PC-9 (cell line): ENCODE measurements at regions not wholly inside any gene's neighbourhood (a gene's known extent, or its start where the extent isn't known, plus 50 kb on each side); places are given as distances from the start of the nearest gene placed in this dataset.

Experiments used
- BruUV-seq: library from RNA; stranded (reverse); fragments of 400-500 nt; replicated peaks from 2 replicates; lab custom pipeline; 2021; lab: Mats Ljungman, UMichigan
- CTCF ChIA-PET: fragments of 300-600 bp; sonication (Branson Sonifier 250); formaldehyde crosslinking; loops from one replicate; lab custom pipeline; 2022; ENCODE audit warnings: antibody characterized with exemption; lab: Charles Lee
- POLR2A ChIA-PET: fragments of 300-600 bp; sonication (Branson Sonifier 250); formaldehyde crosslinking; loops from one replicate; lab custom pipeline; 2022; ENCODE audit warnings: antibody characterized with exemption; ENCODE audit not compliant: unreplicated experiment; lab: Charles Lee
- DNase-seq, 2 experiments: peaks; one replicate each; pipeline versions ENCODE4 v3.0.0 to v3.0.0-alpha.2; 2015 to 2022; ENCODE audit warnings: mixed read lengths in 1 of 2
- H2AFZ ChIP-seq: fragments of 200-600 bp; sonication (generic); 2 replicates; pipeline ENCODE4 v1.8.1; 2017; ENCODE audit warnings: antibody characterized with exemption
- H3F3A ChIP-seq: fragments of 200-600 bp; sonication (generic); 2 replicates; pipeline ENCODE4 v1.8.1; 2017; ENCODE audit warnings: antibody characterized with exemption, mild to moderate bottlenecking, low read depth; ENCODE audit not compliant: insufficient read depth
- H3K27ac ChIP-seq: fragments of 200-600 bp; sonication (generic); 2 replicates; pipeline ENCODE4 v1.6.1; 2016; ENCODE audit warnings: mixed run types
- H3K27me3 ChIP-seq: fragments of 200-600 bp; sonication (generic); 2 replicates; pipeline ENCODE4 v1.6.1; 2016; ENCODE audit warnings: low read depth, mixed run types; ENCODE audit not compliant: insufficient read depth
- H3K36me3 ChIP-seq: fragments of 200-600 bp; sonication (generic); 2 replicates; pipeline ENCODE4 v1.6.1; 2016; ENCODE audit warnings: low read depth, mixed run types
- H3K4me1 ChIP-seq: fragments of 200-600 bp; sonication (generic); replicated peaks from 2 replicates; pipeline ENCODE4 v1.6.1; 2016; ENCODE audit warnings: mixed run types; ENCODE audit not compliant: insufficient read depth
- H3K4me2 ChIP-seq: fragments of 200-600 bp; sonication (generic); 2 replicates; pipeline ENCODE4 v1.6.1; 2017; ENCODE audit warnings: mixed run types
- H3K4me3 ChIP-seq: fragments of 200-600 bp; sonication (generic); 2 replicates; pipeline ENCODE4 v1.6.1; 2016; ENCODE audit warnings: mixed run types
- H3K79me2 ChIP-seq: fragments of 200-600 bp; sonication (generic); 2 replicates; pipeline ENCODE4 v1.6.1; 2017; ENCODE audit warnings: low read depth, mixed run types
- H3K9me2 ChIP-seq: fragments of 200-600 bp; sonication (generic); 2 replicates; pipeline ENCODE4 v1.8.1; 2017; ENCODE audit warnings: mild to moderate bottlenecking; ENCODE audit not compliant: insufficient read depth
- H3K9me3 ChIP-seq: fragments of 200-600 bp; sonication (generic); 2 replicates; pipeline ENCODE4 v1.8.1; 2016; ENCODE audit warnings: low read depth; ENCODE audit not compliant: insufficient read depth
- H4K20me1 ChIP-seq: fragments of 200-600 bp; sonication (generic); 2 replicates; pipeline ENCODE4 v1.8.1; 2017; ENCODE audit not compliant: insufficient read depth
- CTCF ChIP-seq: fragments of 200-600 bp; sonication (generic); conservative IDR thresholded peaks from 2 replicates; pipeline ENCODE4 v1.6.1; 2017; ENCODE audit warnings: mixed run types, antibody characterized with exemption, mild to moderate bottlenecking, moderate library complexity
- EZH2 ChIP-seq: fragments of 200-600 bp; sonication (generic); IDR thresholded peaks from 2 replicates; pipeline ENCODE4 v1.8.0; 2017; ENCODE audit warnings: antibody characterized with exemption, low read depth
- intact Hi-C: fragments of 100-400 bp; cut with micrococcal nuclease; formaldehyde crosslinking; loops from one replicate; pipeline ENCODE4 v1.10.0; 2022; ENCODE audit not compliant: unreplicated experiment

GRCh38 chr5:94043311-94043710, 301.9 kb upstream of the POU5F2 start:
- Histone ChIP-seq H3K4me1 (peaks cover 12% of the 10 kb centered on the region), H2AFZ (no peak overlapping the region), H3K9me3 (no peaks in the 10 kb centered on the region), H3K9me2 (no peaks in the 10 kb centered on the region), H3F3A (no peaks in the 10 kb centered on the region), H3K27me3 (no peaks in the 10 kb centered on the region), H3K36me3 (no peaks in the 10 kb centered on the region), H3K4me2 (peak overlapping the region; percentile 13; the same call in 1 of the 2 replicates), H3K79me2 (no peaks in the 10 kb centered on the region), H4K20me1 (no peaks in the 10 kb centered on the region), H3K4me3 (no peak overlapping the region), H3K27ac (no peak overlapping the region)
- ChIA-PET CTCF (no interaction called here), POLR2A (no interaction called here)
- no TSS peak for BruUV-seq
- DNase-seq: peak in 1 of 2 experiments; percentile 54
- TF ChIP-seq EZH2: no peak
- no peak for TF ChIP-seq CTCF
- intact Hi-C loops: no loop called here

- Histone ChIP-seq H3K36me3 (no peaks in the 10 kb centered on the region), H2AFZ (no peak overlapping the region), H3K4me1 (peaks cover 12% of the 10 kb centered on the region), H3K27me3 (no peaks in the 10 kb centered on the region), H3K27ac (no peak overlapping the region), H3K4me3 (no peak overlapping the region), H4K20me1 (no peaks in the 10 kb centered on the region), H3K79me2 (no peaks in the 10 kb centered on the region), H3K9me3 (no peaks in the 10 kb centered on the region), H3F3A (no peaks in the 10 kb centered on the region), H3K9me2 (no peaks in the 10 kb centered on the region), H3K4me2 (no peak overlapping the region)
- TF ChIP-seq CTCF: no peak
- TF ChIP-seq EZH2: no peak
- ChIA-PET CTCF (no interaction called here), POLR2A (no interaction called here)
- no peak for DNase-seq
- intact Hi-C loops: no loop called here
- BruUV-seq: no TSS peak
Measured at GRCh38 chr5:94040591-94041148, 299.3 kb upstream of the POU5F2 start.

- H3F3A ChIP-seq: no peaks in the 10 kb centered on the region
- intact Hi-C loops: no loop called here
- no peak for DNase-seq
- H3K27ac ChIP-seq: no peak overlapping the region
- POLR2A ChIA-PET: no interaction called here
- no peak overlapping the region for H3K4me2 ChIP-seq
- no peaks in the 10 kb centered on the region for H3K9me2 ChIP-seq
- no peaks in the 10 kb centered on the region for H3K27me3 ChIP-seq
- H3K9me3 ChIP-seq: no peaks in the 10 kb centered on the region
- CTCF ChIA-PET: no interaction called here
- H3K79me2 ChIP-seq: no peaks in the 10 kb centered on the region
- TF ChIP-seq CTCF (no peak), EZH2 (no peak)
- H3K4me1 ChIP-seq: peaks cover 12% of the 10 kb centered on the region
- H3K36me3 ChIP-seq: no peaks in the 10 kb centered on the region
- H3K4me3 ChIP-seq: no peak overlapping the region
- BruUV-seq: no TSS peak
- no peak overlapping the region for H2AFZ ChIP-seq
- no peaks in the 10 kb centered on the region for H4K20me1 ChIP-seq
Measured at GRCh38 chr5:94039101-94039500, 297.7 kb upstream of the POU5F2 start.
